HG03558 (cell line): ENCODE measurements at regions not wholly inside any gene's neighbourhood (a gene's known extent, or its start where the extent isn't known, plus 50 kb on each side); places are given as distances from the start of the nearest gene placed in this dataset.
"Not testable (repeated sequence)": the region's sequence is repeated elsewhere in the genome, so short reads cannot be mapped to it uniquely, and the experiment has no call there.

Experiments
- ATAC-seq: cut with Tn5 transposase; IDR thresholded peaks from one replicate; pipeline ENCODE4 v1.9.1; 2021; ENCODE audit warnings: moderate number of reproducible peaks; ENCODE audit not compliant: unreplicated experiment; ENCODE audit errors: extremely low read depth

DNA sequence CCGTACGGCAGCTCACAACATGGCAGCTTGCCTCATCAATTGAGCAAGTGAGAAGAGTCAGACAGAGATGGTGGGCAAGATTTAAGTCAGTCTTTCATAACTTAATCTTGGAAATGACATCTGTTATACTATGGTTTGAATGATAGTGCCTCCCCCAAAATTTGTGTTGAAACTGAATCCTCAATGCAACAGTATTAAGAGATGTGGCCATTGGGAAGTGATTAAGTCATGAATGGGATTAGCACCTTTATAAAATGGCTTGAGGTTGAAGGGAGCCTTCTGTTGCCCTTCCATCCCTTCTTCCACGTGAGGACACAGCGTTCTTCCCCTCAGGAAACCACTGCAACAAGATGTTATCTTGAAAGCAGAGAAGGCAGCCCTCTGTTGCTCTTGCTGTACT, 124.2 kb downstream of the C12orf75 start:
- no peak for ATAC-seq

DNA sequence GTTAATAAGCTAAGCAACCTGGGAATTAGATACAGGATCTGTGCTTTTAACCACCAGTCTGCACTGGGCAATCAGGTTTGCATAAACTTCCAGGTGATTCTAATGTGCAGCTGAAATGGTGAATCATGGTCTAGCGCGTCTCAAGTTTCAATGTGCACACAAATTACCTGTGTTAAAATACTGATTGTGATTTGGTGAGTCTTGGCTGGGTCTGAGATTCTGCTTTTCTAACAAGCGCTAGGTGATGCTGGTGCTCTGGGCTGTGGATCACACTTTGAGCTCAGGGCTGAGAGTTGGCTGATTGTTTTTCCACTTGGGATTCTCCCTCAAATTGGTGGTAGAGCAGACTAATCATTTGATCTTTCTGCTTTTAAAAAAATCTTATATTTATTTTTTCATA, 124.8 kb downstream of the C12orf75 start:
- no peak for ATAC-seq

DNA sequence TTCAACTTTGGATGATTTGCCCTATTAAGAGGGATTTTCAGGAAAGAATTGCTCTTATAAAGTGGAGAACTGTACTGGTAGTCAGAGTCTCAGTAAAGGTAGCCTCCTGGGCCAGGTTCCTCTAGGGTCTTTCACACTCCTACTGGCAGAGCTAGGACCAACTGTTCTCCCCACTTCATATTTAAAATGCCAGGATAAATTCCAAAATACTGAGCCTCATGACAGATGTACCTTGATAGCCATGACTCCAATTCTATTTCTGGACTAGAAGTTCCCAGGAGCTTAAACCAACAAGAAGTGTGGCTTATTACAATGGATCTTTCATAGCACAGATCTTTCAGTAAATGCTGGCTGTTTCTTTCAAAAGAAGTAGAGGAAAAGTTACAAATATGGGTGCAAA, 126.5 kb downstream of the C12orf75 start:
- no peak for ATAC-seq

DNA sequence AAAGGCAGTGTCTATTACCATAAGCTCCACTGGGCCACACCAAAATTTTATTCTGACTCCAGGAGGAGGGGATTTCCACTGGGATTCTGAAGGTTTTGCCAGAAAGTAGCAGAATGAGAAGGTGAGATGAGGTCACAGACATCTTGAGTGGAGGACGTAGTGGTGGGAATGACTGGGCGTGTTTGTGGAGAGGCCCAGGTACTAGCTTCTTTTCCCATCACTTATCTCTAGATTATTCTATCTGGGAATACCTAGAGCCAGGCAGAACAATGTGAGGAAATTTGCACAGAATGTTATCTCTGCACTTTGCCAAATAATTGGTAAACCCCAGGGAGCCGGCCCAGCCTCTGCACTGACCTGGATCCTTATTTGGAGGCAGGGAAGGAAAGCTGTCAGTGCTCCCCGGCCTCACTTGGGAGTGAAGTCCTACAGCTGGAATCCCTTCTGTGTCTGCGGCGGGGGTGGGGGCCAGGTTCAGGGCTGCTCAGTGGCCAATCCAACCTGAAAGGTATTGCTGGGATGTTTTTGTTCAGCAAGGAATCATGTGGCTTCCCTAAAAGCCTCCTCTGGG, 129.4 kb downstream of the C12orf75 start:
- no peak for ATAC-seq

DNA sequence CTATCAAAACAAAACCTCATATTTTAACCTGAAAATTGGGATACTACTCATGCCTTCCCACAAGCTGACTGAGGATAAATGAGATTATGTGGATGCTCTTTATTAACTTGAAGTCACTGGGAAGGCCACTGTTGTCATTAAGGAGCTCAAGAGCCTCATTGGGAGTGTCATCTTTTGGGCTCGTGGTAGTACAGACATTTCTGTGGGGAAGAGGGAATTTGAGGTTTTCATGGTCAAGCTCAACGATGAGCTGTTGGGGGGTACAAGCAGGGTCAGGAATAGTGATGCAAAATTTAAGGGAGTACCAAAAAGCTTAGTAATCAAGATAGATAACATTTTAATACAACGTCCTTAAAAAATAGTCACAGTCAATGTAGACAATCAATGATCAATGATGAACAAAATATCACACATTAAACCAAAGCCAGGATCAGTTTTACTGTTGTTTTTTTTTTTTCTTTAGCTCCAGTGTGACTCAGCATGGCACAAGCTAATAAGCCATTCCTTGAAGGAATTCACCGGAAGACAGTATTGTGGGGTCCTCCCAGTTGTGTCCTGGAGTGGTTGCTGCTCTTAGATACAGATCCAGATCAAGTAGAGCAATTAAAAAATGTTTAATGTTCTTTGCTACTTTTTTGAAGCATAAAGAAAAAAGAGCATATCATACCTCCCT, 130.9 kb downstream of the C12orf75 start:
- ATAC-seq: no peak

DNA sequence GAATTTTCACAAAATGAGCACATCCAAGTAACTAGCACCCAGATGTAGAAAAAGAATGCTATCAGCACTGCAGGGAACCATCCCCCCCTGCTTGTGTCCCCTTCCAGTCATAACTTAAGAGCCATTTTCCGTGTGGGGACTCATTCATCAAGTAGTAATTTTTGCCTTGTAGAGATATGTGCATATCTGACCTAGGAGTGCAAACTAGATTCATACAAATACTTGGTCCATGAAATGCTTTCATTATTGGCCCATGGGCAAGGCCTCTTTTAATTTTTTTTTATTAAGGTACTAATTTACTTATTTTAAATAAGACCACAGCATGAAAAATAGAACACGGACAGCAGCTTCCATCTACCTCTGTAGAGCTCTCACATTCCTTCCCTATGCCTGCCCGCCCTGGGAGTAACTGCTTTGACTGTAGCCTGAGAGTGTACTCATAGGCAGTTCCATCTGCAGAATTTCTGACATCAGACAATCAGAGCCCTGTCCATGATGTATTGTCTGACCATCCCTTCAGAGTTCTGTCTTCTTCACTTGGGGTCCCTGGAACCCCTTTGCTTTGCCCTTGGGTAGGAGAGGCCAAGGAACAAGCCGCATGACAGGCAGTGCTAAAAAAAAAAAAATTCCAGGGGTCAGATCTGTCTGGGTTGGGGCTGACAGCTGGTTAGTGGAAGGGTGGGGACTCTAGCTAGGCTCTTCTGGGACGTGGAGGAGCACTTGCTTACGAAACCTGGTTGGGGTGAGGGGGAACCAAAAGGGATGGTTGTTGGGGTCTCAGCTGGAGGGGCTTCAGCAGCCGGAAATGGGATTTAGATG, 131.7 kb downstream of the C12orf75 start:
- no peak for ATAC-seq

DNA sequence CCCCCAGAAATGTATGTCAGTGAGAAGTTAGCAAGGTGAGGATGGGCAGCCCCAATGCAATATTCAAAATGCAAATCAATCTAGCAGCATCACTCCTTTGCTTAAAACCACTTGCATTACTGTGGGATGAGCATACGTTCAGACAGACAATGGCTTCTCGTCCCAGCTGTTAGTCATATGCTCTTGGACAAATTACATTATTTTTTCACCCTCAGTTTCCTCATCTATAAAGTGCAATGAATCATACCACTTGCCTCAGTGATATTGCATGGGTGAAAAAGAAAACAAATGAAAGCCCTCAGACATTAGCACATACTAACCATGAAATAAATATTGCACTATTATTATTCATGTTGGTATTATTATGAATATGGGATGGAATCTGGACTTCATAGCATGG, 132.3 kb downstream of the C12orf75 start:
- ATAC-seq: no peak

DNA sequence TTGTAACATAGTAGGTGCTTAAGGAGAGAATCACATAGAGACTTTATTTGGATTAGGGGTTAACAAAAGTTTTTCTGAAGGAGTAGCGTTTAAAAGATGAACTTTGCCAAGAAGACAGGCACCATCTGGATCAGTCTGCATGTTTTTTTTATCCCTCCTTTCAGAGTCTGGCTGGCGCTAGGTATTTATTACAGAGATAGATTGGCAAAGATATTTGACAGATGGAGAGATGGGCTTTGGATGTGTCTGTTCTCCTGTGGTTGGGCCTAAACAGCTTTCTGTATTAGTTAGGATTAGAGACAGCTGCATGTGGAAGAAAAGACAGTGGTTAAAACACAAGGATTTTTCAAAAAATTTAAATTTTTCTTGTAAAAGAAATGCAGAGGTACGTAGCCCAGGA, 133.9 kb downstream of the C12orf75 start:
- ATAC-seq: no peak

DNA sequence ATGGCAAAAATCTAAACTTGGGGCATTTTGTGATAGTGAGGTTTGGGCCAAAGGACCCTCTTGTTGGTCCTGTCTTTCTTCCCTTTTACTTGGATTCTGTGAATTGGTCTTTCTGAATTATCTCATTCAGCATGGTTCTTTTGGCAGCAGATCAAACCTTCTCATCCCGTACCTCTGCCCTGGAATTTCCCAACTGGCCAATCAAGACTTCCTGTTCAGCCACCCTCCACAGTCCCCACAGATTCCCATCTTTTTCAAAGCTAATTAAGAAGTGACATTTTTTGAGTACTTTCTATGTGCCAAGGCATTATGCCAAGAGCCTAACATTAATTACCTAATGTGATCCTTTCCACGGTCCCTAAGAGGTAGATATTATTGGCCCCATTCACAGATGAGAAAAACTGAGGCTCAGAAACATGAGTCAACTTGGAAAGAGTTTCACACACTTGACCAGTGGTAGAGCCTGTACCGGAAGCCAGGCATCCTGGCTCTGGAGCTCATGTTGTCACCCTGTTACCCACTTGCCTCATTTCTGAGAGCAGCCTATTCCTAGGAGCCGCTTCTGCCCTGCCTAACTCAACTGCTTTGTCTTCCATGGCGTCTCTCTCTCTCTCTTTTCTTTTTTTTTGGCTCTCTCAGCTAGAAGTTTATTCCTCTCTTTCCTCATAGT, 135.9 kb downstream of the C12orf75 start:
- no peak for ATAC-seq

DNA sequence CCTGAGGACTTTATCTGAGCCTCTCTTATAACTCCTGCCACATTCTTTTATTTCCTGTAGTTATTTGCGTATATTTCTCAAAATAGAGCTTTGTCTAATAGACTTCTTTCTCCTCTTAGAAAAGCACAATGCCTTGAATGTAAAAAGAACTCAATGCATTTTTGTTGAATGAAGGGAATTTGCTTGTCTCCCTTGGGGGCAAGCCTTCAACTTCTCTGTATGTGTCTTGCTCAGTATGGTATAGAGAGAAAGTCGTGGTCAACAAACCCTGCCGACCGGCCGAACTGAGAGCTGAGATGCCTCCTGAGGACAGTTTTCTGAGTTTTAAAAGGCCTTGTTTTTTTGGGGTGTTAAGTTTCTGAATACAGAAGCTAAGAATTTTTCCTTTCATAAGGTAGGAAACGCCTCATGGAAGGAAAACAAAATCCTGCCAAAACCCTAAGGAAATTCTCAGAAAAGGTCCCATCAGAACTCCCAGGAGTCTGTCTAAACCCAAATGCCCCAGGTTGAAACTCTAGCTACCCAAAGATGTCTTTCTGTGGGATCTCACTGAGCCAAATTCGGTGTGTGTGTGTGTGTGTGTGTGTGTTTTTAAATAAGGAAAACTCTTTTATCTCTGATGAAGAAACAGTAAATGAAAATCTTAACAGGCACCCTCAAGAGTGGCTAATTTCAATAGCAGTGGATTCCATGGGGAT, 136.6 kb downstream of the C12orf75 start:
- ATAC-seq: no peak

DNA sequence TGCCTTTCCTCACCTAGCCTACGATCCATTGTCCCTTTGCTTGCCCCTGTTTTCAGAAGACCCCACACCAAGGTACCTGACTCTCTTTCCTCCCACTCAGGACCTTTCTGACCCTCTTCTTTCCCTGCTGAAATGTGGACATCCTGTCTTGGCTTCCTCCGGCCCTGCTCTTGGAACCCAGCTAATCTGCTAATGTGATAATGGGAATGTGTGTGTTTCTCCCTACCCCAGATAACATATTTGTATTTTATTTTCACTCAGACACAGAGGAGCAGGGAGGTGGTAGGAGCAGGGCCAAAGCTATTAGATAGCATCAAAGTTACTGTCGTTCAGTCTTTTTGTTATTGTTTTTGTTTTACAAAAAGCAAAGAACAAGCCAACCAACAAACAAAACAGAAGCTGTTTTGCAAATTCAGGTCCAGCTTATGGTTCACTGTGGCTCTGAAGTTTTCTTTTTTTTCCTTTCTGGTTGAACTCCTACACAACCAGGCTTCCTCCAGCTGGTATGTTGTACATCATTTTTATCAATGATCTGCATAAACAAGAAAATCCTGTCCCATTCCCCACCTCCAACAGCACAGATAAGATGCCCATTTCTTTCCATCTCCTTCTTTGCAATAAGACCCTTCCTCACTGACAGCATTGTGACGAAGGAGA, 137.3 kb downstream of the C12orf75 start:
- no peak for ATAC-seq

DNA sequence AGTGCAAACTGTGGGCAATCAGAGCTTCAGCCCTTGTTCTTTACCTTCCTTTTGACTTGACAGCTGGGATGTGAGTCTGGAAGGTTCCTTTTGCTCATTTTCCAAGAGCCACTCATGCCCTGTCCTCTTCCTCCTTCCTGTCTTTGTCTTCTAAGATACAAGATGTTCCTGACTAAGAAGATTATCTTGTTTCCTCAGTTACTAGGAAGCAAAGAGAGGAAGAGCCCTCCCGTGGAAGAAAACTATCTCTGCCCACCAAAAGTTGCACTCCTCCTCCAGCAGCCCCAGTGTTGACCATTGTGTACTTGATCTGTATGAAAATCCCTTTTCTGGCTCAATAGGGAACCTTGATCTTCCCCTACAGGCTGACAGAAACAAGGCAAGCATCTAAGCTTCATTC, 138.0 kb downstream of the C12orf75 start:
- no peak for ATAC-seq

DNA sequence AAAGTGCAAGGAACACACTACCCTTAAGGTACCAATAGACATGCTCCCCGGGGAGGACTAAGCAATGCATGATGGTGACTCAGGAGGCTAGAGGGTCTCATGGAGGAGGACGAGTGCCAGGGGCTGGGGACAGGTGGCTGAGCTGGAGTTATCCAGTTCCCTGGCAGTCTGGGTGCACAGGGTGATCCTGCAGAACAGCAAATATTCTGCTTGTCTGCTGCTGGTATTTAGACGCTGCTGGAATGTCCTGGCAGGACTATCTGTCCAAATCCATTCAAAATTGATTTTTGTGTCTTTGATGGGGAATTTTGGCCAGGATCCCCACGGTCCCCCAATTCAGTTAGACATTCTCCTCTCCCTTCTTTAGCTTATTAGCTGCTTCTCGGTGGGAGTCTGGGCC, 138.7 kb downstream of the C12orf75 start:
- no peak for ATAC-seq

DNA sequence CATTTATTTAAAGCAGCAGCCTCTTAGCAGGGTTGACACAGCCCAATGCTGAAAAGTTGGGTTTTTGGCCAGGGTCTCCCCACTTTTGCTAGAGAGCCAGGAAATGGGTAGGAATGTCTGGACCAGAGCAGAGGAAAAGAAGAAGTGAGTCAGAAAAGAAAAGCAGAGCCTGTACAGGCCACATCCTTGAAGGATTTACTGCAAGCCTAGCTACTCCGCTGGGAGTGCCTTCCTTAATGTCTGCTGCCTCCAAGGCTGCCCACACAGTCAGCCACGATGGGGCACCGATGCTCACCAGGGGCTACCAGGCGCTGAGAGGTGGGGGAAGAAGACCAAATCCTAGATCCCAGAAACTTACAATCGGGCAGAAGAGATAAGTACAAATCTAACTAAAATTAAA, 139.2 kb downstream of the C12orf75 start:
- no peak for ATAC-seq

DNA sequence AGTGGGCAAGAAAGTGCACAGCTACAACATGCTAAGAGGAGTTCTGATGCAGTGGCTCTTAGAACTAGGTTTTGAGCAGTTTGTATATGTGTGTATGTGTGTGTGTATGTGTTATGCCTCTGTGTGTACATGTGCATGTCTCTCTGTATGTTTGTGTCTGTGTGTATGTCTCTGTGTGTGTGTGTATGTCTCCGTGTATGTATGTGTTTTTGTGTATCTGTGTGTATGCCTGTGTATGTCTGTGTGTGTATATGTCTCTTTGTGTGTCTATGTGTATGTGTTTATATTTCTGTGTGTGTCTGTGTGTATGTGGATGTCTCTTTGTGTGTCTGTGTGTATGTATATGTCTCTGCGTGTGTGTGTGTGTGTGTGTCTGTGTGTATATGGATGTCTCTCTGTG, 139.6 kb downstream of the C12orf75 start:
- no peak for ATAC-seq

DNA sequence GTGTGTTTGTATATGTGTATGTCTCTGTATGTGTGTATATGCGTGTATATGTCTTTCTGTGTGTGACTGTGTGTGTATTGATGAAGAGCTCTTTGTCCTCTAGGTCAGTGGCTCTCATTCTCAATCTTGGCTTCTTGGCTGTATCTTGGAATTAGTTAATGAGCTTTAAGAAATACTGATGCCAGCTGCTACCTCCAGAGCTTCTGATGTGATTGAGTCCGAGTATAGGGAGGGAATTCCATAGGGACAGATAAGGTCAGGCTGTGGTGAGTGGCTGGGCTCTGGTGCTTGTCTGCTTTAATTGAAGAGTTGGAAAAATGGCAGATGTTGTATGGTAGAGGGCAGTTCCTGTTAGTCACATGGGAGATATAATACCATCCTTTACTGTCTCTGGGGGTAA, 140.1 kb downstream of the C12orf75 start:
- no peak for ATAC-seq

DNA sequence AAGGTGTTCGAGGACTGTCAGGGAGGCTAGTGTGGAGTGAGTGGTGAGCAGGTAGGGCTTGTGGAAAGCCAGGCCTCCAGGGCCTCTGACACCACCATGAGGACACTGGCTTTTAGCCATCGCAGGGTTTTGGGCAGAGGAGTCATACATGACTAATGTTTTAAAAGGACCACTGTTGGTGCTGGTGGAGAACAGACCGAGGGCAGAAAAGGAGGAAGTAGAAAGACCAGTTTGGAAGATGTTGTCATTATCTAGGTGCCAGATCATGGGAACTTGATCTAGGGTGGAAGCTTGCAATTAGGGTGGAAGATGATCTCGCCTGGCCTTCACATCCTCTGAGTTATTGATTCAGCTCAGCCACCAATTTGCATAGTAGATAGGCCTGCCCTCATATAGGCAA, 144.2 kb downstream of the C12orf75 start:
- ATAC-seq: no peak

DNA sequence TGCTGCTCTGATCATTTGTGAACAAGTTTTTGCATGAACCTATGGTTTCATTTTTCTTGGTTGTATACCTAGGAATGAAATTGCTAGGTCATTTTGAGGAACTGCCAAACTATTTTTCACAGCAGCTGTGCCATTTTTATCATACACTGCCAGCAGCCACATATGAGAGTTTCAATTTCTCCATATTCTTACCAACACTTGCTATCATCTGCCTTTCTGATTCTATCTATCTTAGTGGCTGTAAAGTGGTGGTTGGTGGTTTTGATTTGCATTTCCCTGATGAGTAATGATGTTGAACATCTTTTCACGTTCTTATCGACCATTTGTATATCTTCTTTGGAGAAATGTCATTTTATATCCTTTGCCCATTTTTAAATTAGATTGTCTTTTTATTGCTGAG, 146.1 kb downstream of the C12orf75 start:
- peak; percentile 68 for ATAC-seq

DNA sequence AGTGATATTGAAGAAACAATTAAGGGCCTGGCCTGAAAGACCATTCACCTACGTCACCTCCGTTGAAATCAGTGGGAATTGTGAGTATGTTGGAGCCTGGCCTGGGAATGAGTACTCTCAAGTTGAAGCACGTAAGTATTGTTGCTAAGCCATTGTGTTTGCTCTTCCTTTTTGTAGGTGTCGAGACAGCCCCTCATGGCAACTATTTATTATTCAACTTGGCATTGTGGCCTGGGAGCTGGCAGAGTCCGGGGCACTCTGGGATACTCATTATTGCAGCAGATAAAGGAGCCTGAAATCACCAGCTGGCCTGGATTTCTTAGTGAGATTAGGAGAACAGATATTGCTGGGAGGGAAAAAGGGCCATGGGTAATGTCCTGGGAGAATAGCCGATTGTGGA, 147.4 kb downstream of the C12orf75 start:
- no peak for ATAC-seq

DNA sequence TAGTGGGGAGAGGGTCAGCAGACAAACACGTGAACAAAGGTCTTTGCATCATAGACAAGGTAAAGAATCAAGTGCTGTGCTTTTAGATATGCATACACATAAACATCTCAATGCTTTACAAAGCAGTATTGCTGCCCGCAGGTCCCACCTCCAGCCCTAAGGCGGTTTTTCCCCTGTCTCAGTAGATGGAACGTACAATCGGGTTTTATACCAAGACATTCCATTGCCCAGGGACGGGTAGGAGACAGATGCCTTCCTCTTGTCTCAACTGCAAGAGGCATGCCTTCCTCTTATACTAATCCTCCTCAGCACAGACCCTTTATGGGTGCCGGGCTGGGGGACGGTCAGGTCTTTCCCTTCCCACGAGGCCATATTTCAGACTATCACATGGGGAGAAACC, 148.3 kb downstream of the C12orf75 start:
- not testable (repeated sequence) for ATAC-seq
